Right atrium auricular region (tissue), 2 donors: ENCODE measurements at regions not wholly inside any gene's neighbourhood (a gene's known extent, or its start where the extent isn't known, plus 50 kb on each side); places are given as distances from the start of the nearest gene placed in this dataset.

Experiments used
- DNase-seq: peaks from one replicate; pipeline ENCODE4 v3.0.0-alpha.2; 2019; ENCODE audit warnings: low spot score
- H3K27ac ChIP-seq, 2 donors: fragments of 200-600 bp; sonication (generic); 1 replicate in 1 of 2; 2 replicates in 1 of 2; pipeline ENCODE4 v1.5.1; 2016 to 2019
- H3K27me3 ChIP-seq, 2 donors: fragments of 200-600 bp; sonication (generic); one replicate each; pipeline versions ENCODE4 v1.5.1 to v1.6.0; 2017 to 2019
- H3K36me3 ChIP-seq: fragments of 200-600 bp; sonication (generic); one replicate; pipeline ENCODE4 v1.5.1; 2016
- H3K4me1 ChIP-seq, 2 donors: fragments of 200-600 bp; sonication (generic); one replicate each; pipeline versions ENCODE4 v1.5.1 to v1.6.0; 2017 to 2019
- H3K4me3 ChIP-seq, 2 donors: fragments of 200-600 bp; sonication (generic); 1 replicate in 1 of 2; 2 replicates in 1 of 2; pipeline ENCODE4 v1.5.1; 2017 to 2019; ENCODE audit warnings: mild to moderate bottlenecking in 1 of 2, moderate library complexity in 1 of 2
- H3K9me3 ChIP-seq, 2 donors: fragments of 200-600 bp; sonication (generic); one replicate each; pipeline ENCODE4 v1.5.1; 2019
- TF ChIP-seq, protein P1 (sequence below), 2 donors: fragments of 200-600 bp; sonication (generic); IDR thresholded peaks; one replicate each; pipeline ENCODE4 v1.5.1; 2019; ENCODE audit warnings: antibody characterized with exemption in 2 of 2

DNA sequence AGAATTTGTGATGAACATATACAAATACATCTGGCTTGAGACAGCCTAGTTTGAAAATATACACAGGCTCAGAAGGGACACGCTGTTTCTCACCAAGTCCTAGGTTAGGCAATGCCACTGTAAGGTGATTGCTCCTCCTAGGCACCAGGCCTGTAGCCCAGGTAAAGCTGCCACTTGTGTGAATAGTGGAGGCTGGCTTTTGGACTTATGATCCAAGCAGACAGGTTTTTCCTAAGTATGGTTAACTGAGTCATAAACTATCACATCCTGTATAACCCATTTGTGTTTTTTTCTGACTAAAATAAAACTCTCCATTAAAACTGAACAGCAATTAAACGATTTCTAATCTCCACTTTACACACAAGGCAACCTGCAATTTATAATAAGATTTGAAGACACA is 81.0 kb downstream of the SEMA4F start:
- TF ChIP-seq, protein P1, sequence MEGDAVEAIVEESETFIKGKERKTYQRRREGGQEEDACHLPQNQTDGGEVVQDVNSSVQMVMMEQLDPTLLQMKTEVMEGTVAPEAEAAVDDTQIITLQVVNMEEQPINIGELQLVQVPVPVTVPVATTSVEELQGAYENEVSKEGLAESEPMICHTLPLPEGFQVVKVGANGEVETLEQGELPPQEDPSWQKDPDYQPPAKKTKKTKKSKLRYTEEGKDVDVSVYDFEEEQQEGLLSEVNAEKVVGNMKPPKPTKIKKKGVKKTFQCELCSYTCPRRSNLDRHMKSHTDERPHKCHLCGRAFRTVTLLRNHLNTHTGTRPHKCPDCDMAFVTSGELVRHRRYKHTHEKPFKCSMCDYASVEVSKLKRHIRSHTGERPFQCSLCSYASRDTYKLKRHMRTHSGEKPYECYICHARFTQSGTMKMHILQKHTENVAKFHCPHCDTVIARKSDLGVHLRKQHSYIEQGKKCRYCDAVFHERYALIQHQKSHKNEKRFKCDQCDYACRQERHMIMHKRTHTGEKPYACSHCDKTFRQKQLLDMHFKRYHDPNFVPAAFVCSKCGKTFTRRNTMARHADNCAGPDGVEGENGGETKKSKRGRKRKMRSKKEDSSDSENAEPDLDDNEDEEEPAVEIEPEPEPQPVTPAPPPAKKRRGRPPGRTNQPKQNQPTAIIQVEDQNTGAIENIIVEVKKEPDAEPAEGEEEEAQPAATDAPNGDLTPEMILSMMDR (IDR thresholded peaks at IDR 0.05) = no peak
- no peak for DNase-seq
- Histone ChIP-seq H3K4me1 (no peaks in the 10 kb centered on the region), H3K9me3 (peaks cover 0 to 7% of the 10 kb centered on the region in 2 donors), H3K27me3 (no peaks in the 10 kb centered on the region), H3K36me3 (no peaks in the 10 kb centered on the region), H3K4me3 (no peak overlapping the region), H3K27ac (no peak overlapping the region)

DNA sequence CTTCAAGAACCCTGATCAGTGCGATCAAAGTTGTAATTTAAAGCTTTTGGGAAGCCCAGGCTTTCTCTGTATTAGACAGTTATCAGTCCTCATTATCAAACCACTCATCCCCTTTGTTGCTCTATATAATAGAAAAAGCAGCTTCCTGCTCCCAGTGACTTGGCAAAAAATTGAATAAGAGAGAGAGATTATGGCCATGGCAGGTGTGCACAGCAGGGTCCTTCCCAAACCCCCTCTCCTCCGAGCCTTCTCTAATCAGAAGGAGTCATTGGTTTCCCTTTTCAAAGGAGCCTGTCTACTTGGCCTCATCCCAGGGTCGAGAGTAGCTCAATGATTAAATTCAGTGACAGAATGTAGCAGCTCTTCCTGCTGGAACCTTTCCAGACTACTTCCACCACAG is 81.5 kb downstream of the SEMA4F start:
- H3K4me1 ChIP-seq = peaks cover 0 to 2% of the 10 kb centered on the region in 2 donors
- no peak overlapping the region for H3K4me3 ChIP-seq
- H3K27me3 ChIP-seq = no peaks in the 10 kb centered on the region
- peaks cover 0 to 7% of the 10 kb centered on the region in 2 donors for H3K9me3 ChIP-seq
- no peak overlapping the region for H3K27ac ChIP-seq
- TF ChIP-seq, protein P1 (IDR thresholded peaks at IDR 0.05) = no peak
- no peaks in the 10 kb centered on the region for H3K36me3 ChIP-seq
- no peak for DNase-seq

DNA sequence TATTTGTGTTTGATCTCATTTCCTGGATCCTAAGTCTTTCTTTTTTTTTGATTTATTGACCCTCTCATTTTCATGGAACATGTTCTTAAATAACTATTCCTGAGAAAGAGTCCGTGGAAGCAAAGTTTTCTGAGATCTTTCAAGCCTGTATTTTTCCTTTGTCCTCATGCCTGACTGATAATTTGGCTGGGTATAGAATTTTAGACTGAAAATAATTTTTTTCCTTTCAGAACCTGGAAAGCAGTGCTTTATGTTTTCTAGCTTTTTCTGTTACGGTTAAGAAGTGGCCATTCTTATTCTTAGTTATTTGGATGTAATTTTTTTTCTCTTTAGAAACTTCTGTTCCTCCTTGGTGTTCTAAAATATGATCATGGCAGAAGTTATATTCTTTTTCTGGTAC is 82.5 kb downstream of the SEMA4F start:
- TF ChIP-seq, protein P1 (IDR thresholded peaks at IDR 0.05) = no peak
- Histone ChIP-seq H3K27me3 (no peaks in the 10 kb centered on the region), H3K36me3 (no peaks in the 10 kb centered on the region), H3K4me1 (peaks cover 0 to 12% of the 10 kb centered on the region in 2 donors), H3K9me3 (peaks cover 0 to 7% of the 10 kb centered on the region in 2 donors), H3K27ac (no peak overlapping the region), H3K4me3 (no peak overlapping the region)
- DNase-seq = no peak

DNA sequence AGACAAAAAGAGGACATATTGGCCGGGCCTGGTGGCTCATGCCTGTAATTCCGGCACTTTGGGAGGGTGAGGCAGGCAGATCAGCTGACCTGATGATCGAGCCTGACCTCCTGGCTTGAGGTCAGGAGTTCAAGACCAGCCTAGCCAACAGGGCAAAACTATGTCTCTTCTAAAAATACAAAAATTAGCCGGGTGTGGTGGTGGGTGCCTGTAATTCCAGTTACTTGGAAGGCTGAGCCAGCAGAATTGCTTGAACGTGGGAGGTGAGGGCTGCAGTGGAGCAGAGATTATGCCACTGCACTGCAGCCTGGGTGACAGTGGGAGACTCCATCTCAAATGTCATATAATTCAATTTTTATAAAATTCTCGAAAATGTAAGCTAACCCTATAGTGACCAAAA is 84.5 kb downstream of the SEMA4F start:
- no peak for DNase-seq
- Histone ChIP-seq H3K9me3 (peaks cover 0 to 7% of the 10 kb centered on the region in 2 donors), H3K36me3 (no peaks in the 10 kb centered on the region), H3K27ac (no peak overlapping the region), H3K4me3 (no peak overlapping the region), H3K27me3 (no peaks in the 10 kb centered on the region), H3K4me1 (peaks cover 0 to 14% of the 10 kb centered on the region in 2 donors)
- TF ChIP-seq, protein P1 (IDR thresholded peaks at IDR 0.05) = no peak

DNA sequence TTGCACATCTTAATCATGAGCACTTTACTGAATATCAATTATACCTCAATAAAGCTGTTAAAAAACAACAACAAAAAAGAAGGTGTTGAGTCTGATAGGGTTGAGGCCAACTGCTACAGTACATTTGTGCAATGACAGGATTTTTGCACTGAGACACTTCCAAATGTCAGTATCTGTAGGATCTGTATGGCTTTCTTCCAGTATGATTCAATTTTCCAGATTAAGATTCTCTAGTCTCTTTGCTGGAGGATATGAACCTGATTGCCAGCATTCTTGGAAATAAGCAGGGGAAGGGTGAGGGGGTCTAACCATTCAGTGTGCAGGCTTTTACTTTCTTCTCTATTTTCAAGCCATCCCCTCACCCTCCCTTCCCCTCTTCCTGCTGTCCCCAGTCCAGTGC is 85.1 kb downstream of the SEMA4F start:
- Histone ChIP-seq H3K4me1 (peaks cover 0 to 14% of the 10 kb centered on the region in 2 donors), H3K4me3 (no peak overlapping the region)
- DNase-seq = no peak

More for the DNA sequence above, 85.1 kb downstream of the SEMA4F start:
- Histone ChIP-seq H3K27me3 (no peaks in the 10 kb centered on the region), H3K27ac (no peak overlapping the region), H3K9me3 (peaks cover 0 to 7% of the 10 kb centered on the region in 2 donors), H3K36me3 (no peaks in the 10 kb centered on the region)
- TF ChIP-seq, protein P1 (IDR thresholded peaks at IDR 0.05) = no peak
